GM21825 (cell line): ENCODE measurements at regions not wholly inside any gene's neighbourhood (a gene's known extent, or its start where the extent isn't known, plus 50 kb on each side); places are given as distances from the start of the nearest gene placed in this dataset.

ENCODE experiments used
- ATAC-seq: cut with Tn5 transposase; IDR thresholded peaks from one replicate; pipeline ENCODE4 v1.9.1; 2021; ENCODE audit warnings: mild to moderate bottlenecking, moderate library complexity; ENCODE audit not compliant: unreplicated experiment

GRCh38 chr20:22910287-22910852, 124.7 kb upstream of the SSTR4 start:
- ATAC-seq = no peak

- ATAC-seq = no peak
Observed at GRCh38 chr20:22914291-22914690, 120.8 kb upstream of the SSTR4 start.

- no peak for ATAC-seq
Observed at GRCh38 chr20:22915512-22915911, 119.6 kb upstream of the SSTR4 start.

DNA sequence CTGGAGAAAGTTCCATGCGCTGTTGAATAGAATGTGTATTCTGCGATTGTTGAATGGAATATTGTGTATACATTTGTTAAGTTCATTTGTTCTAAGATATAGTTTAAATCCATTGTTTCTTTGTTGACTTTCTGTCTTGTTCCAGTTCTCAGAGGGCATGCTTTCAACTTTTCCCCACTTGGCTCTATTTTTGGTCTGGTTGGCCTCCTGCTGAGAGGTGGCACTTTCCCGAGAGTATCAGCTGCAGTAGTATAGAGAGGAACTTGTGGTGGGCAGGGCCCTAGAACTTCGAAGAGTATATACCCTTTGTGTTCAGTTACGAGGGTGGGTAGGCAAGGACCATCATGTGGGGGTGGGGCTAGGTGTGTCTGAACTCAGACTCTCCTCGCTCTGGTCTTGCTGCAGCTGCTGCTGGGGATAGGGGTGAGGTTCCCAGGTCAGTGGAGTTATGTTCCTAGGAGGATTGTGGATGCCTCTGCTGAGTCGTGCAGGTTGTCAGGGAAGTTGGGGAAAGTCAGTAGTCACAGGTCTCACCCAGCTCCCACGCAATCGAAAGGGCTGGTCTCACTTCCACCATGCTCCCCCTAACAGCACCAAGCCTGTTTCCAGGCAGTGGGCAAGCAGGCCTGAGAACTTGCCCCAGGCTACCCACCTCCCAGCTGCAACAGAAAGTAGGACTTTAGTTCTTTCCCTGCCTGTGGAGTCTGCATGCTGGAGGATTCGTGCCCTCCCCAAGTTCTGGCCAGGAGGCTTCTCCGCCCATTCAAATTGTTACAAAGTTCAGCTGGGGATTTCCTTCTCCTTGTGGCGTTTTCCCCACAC, 118.9 kb upstream of the SSTR4 start:
- ATAC-seq = no peak

DNA sequence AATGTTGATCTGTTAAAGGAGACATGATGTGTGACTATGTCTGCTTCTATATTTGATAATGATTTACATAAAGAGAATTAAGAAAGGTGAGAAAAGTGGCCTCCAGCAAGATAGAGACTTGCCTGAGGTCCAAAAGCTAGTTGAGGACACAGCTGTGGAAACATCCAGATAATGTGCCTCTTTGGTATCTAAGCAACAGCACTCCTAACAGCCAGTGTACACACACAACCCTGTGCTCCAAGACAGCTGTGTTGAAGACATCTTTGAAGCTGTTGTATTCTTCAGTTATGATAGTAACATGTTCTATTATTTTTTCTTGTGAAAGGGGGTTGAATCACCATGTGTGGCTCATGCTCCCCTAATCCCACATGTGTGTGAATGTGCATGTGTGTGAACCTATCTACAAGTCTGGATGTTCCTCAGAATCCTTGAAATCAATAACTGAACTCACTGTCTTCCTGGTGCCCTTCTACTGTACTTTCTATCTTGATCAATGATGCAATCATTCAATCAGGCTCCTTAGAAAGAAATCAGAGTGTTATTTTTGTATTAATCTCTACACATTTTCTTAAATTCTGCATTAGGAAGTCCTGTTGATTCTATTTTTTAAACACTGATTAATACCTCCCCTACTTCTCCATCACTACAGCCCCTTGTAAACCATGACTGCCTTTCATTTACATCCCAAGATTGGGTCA, 116.7 kb upstream of the SSTR4 start:
- ATAC-seq = no peak

DNA sequence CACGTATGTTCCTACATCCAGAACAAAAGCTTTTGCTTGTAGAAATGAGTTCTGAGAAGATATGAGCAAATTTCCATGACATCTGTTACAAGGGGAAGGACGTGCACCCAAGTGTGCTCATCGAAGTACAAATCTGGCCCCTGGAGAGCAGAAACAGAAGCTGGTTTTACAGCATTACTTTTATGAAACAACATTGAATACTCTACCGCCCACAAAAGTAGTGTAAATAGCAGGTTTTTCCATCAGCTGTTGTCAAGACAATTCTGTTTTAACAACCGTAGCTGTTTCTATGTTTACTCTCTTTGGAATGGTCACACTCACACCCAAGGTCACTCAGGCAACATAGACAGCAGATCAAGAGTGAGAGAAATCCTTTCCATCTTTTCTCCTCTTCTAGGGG, 114.2 kb upstream of the SSTR4 start:
- no peak for ATAC-seq

GRCh38 chr20:22921595-22922421, 113.3 kb upstream of the SSTR4 start:
- no peak for ATAC-seq

- no peak for ATAC-seq
Observed at GRCh38 chr20:22922987-22923386, 112.1 kb upstream of the SSTR4 start.

DNA sequence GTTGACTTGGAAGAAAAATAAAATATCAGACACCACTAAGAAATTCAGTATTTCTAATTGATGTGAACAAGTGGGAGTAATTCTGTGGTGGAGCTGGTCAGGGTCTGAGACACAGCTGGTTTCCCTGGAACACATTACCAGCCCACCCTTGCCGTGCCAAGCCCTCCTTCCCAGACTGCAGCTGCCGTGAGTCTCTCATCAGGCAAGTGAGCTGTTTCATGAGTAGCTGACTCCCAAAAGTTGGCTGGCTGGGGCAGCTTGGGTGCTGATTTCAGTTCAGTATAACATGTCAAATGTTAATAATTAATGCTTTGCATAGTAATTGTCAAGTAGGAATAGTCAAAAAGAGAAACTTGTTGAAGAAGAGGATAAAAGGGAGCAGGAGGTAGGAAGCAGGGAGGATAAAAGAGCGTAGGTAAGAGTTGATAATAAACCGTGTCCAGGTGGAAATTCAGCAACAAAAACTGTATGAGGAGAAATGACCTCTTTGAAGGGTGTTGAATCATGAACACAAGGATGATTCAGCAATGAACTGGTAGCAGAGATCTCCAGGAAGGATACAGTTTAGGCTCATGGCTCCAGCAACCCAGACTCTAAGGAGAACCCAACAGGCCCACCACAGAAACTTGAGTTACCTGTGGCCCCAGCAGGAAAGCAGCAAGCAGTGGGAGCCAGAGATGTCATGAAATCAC, 110.9 kb upstream of the SSTR4 start:
- ATAC-seq = no peak

- no peak for ATAC-seq
Observed at GRCh38 chr20:22924949-22925612, 110.0 kb upstream of the SSTR4 start.

DNA sequence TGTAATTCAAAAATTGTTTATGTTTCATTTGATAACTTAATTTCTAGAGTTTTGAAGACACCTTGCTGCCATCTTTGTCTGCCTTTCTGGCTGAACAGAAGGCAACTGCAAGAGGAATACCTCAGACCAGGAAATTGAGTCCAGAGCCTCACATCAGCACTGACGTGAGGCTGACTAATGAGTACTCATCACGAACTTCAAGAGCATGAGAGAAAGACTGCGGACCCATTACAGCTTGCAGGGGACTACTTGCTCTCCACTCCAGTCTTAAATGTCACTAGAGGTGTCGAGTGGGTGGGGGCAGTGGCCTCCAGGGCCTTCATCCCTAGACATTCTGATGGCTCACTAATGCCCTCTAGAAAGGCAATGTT, 109.5 kb upstream of the SSTR4 start:
- no peak for ATAC-seq

- ATAC-seq = no peak
Observed at GRCh38 chr20:22927537-22927936, 107.6 kb upstream of the SSTR4 start.

GRCh38 chr20:22928679-22929078, 106.4 kb upstream of the SSTR4 start:
- ATAC-seq = no peak

- no peak for ATAC-seq
Observed at GRCh38 chr20:22929661-22930060, 105.5 kb upstream of the SSTR4 start.

- ATAC-seq = no peak
Observed at GRCh38 chr20:22931653-22932608, 103.2 kb upstream of the SSTR4 start.

DNA sequence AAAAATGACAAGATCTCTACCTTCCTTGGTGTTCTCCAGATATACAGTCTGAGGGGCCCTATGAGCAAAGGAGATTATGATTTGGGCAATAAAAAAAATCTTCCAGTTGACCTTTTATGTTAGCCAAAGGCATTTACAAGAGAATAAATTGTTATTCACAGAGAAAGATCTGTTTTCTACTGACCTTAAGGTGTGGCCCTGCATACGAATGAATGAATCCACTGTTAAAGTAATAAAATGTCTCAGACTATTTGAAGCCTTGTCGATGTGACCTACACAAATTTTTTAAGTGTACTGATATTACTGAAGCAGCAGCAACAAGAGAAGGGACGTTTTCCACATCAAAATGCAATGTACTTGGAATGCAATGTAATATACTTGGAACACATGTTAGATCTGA, 95.9 kb upstream of the SSTR4 start:
- no peak for ATAC-seq

- ATAC-seq = no peak
Observed at GRCh38 chr20:22940350-22940749, 94.8 kb upstream of the SSTR4 start.

GRCh38 chr20:22941550-22941949, 93.6 kb upstream of the SSTR4 start:
- ATAC-seq = no peak

GRCh38 chr20:22942742-22943141, 92.4 kb upstream of the SSTR4 start:
- ATAC-seq = no peak
